ENCODE measurements at regions not wholly inside any gene's neighbourhood (a gene's known extent, or its start where the extent isn't known, plus 50 kb on each side); places are given as distances from the start of the nearest gene placed in this dataset.

GRCh38 chr6:22794844-22795243 lies 225.5 kb downstream of the HDGFL1 start:
- DNase-seq (ENCODE audit: low read depth, low spot score): no peak
- no peaks in the 10 kb centered on the region for H3K27me3 Mint-ChIP-seq (ENCODE audit: low read depth)
- H3K27ac Mint-ChIP-seq (ENCODE audit: unreplicated experiment): no peak overlapping the region
- no peak overlapping the region for H3K4me3 Mint-ChIP-seq
- peaks cover 34% of the 10 kb centered on the region for H3K36me3 Mint-ChIP-seq (ENCODE audit: low read depth)
- H3K4me1 Mint-ChIP-seq: no peaks in the 10 kb centered on the region
- H3K9me3 Mint-ChIP-seq: peaks cover 20% of the 10 kb centered on the region
- no peak for TF ChIP-seq CTCF (conservative IDR thresholded peaks at IDR 0.05)

GRCh38 chr6:22800451-22800850 lies 231.1 kb downstream of the HDGFL1 start:
- Mint-ChIP-seq H3K4me1 (peaks cover 16% of the 10 kb centered on the region), H3K27ac (ENCODE audit: unreplicated experiment) (no peak overlapping the region), H3K36me3 (ENCODE audit: low read depth) (peaks cover 16% of the 10 kb centered on the region), H3K27me3 (ENCODE audit: low read depth) (no peaks in the 10 kb centered on the region), H3K9me3 (peaks cover 18% of the 10 kb centered on the region), H3K4me3 (no peak overlapping the region)
- no peak for DNase-seq (ENCODE audit: low read depth, low spot score)
- TF ChIP-seq CTCF (conservative IDR thresholded peaks at IDR 0.05): no peak

- no peak for TF ChIP-seq CTCF (conservative IDR thresholded peaks at IDR 0.05)
- no peak overlapping the region for H3K4me3 Mint-ChIP-seq
- H3K36me3 Mint-ChIP-seq (ENCODE audit: low read depth): peaks cover 8% of the 10 kb centered on the region
- H3K27me3 Mint-ChIP-seq (ENCODE audit: low read depth): no peaks in the 10 kb centered on the region
- peaks cover 8% of the 10 kb centered on the region for H3K9me3 Mint-ChIP-seq
- peaks cover 23% of the 10 kb centered on the region for H3K4me1 Mint-ChIP-seq
- no peak for DNase-seq (ENCODE audit: low read depth, low spot score)
- no peak overlapping the region for H3K27ac Mint-ChIP-seq (ENCODE audit: unreplicated experiment)
These were observed 232.5 kb downstream of the HDGFL1 start for GRCh38 chr6:22801831-22802230.

- DNase-seq (ENCODE audit: low read depth, low spot score): no peak
- H3K4me1 Mint-ChIP-seq: peaks cover 37% of the 10 kb centered on the region
- H3K4me3 Mint-ChIP-seq: no peak overlapping the region
- no peaks in the 10 kb centered on the region for H3K27me3 Mint-ChIP-seq (ENCODE audit: low read depth)
- TF ChIP-seq CTCF (conservative IDR thresholded peaks at IDR 0.05): no peak
- H3K27ac Mint-ChIP-seq (ENCODE audit: unreplicated experiment): no peak overlapping the region
- H3K36me3 Mint-ChIP-seq (ENCODE audit: low read depth): peaks cover 3% of the 10 kb centered on the region
- peaks cover 2% of the 10 kb centered on the region for H3K9me3 Mint-ChIP-seq
These were observed 235.4 kb downstream of the HDGFL1 start for GRCh38 chr6:22804620-22805261.

- Mint-ChIP-seq H3K27ac (ENCODE audit: unreplicated experiment) (no peak overlapping the region), H3K4me1 (peaks cover 31% of the 10 kb centered on the region), H3K27me3 (ENCODE audit: low read depth) (no peaks in the 10 kb centered on the region), H3K36me3 (ENCODE audit: low read depth) (peaks cover 7% of the 10 kb centered on the region), H3K4me3 (no peak overlapping the region), H3K9me3 (peaks cover 4% of the 10 kb centered on the region)
- no peak for TF ChIP-seq CTCF (conservative IDR thresholded peaks at IDR 0.05)
- DNase-seq (ENCODE audit: low read depth, low spot score): no peak
These were observed 237.9 kb downstream of the HDGFL1 start for GRCh38 chr6:22807261-22807660.
